ENCODE measurements at regions not wholly inside any gene's neighbourhood (a gene's known extent, or its start where the extent isn't known, plus 50 kb on each side); places are given as distances from the start of the nearest gene placed in this dataset.

- no peak for TF ChIP-seq ZBTB7A (IDR thresholded peaks at IDR 0.05; ENCODE audit: low read depth)
- TF ChIP-seq TAF1 (IDR thresholded peaks at IDR 0.05; ENCODE audit: low read depth): no peak
- TF ChIP-seq RAD21 (IDR thresholded peaks at IDR 0.05; ENCODE audit: low read depth): no peak
- no peak for TF ChIP-seq YY1 (IDR thresholded peaks at IDR 0.05; ENCODE audit: low read depth)
Observed at GRCh38 chr2:43075811-43076585, 150.4 kb downstream of the ZFP36L2 start.

All from Ishikawa (cell line).